Loucy (cell line): ENCODE measurements at regions not wholly inside any gene's neighbourhood (a gene's known extent, or its start where the extent isn't known, plus 50 kb on each side); places are given as distances from the start of the nearest gene placed in this dataset.
A peak's percentile ranks its signal among the peaks of the same experiment; 100 is the strongest.

ENCODE experiments used
- CTCF ChIP-seq: fragments of 200-600 bp; sonication (generic); conservative IDR thresholded peaks from 2 replicates; pipeline ENCODE4 v1.5.1; 2014; ENCODE audit warnings: mild to moderate bottlenecking, antibody characterized with exemption, low read length
- EZH2phosphoT487 ChIP-seq: fragments of 200-600 bp; IDR thresholded peaks from 2 replicates; pipeline ENCODE4 v1.6.1; 2018; ENCODE audit warnings: antibody characterized with exemption, mild to moderate bottlenecking, moderate library complexity, borderline replicate concordance

- TF ChIP-seq CTCF (peak; percentile 76), EZH2phosphoT487 (no peak)
Observed at GRCh38 chr6:148166339-148166968, 176.2 kb upstream of the SASH1 start.
